Trophoblast cell (in vitro differentiated cells and primary cell): ENCODE measurements at regions not wholly inside any gene's neighbourhood (a gene's known extent, or its start where the extent isn't known, plus 50 kb on each side); places are given as distances from the start of the nearest gene placed in this dataset.

Source experiments
- DNase-seq, 2 donors: peaks; one replicate each; pipeline ENCODE4 v3.0.0-alpha.2; 2016
- H2AFZ ChIP-seq: 2 replicates; pipeline ENCODE4 v1.6.1; 2013; ENCODE audit warnings: low read length, moderate library complexity, mild to moderate bottlenecking; ENCODE audit not compliant: insufficient read depth, poor library complexity
- H2AK5ac ChIP-seq: 2 replicates; pipeline ENCODE4 v1.6.1; 2013; ENCODE audit warnings: mild to moderate bottlenecking, low read length
- H2BK120ac ChIP-seq: 2 replicates; pipeline ENCODE4 v1.6.1; 2013; ENCODE audit warnings: low read length, mild to moderate bottlenecking, moderate library complexity; ENCODE audit not compliant: insufficient read depth, poor library complexity
- H2BK12ac ChIP-seq: 2 replicates; pipeline ENCODE4 v1.6.1; 2013; ENCODE audit warnings: mild to moderate bottlenecking, low read length, moderate library complexity
- H2BK5ac ChIP-seq: 2 replicates; pipeline ENCODE4 v1.6.1; 2013; ENCODE audit warnings: low read length, low read depth, moderate library complexity, mild to moderate bottlenecking; ENCODE audit not compliant: poor library complexity
- H3K14ac ChIP-seq: 2 replicates; pipeline ENCODE4 v1.6.1; 2013; ENCODE audit warnings: mild to moderate bottlenecking, low read length
- H3K18ac ChIP-seq: 2 replicates; pipeline ENCODE4 v1.6.1; 2013; ENCODE audit warnings: mild to moderate bottlenecking, low read length
- H3K23ac ChIP-seq: 2 replicates; pipeline ENCODE4 v1.6.1; 2013; ENCODE audit warnings: low read length
- H3K27ac ChIP-seq: 2 replicates; pipeline ENCODE4 v1.5.1; 2013; ENCODE audit warnings: low read depth, mild to moderate bottlenecking, inconsistent platforms, low read length, moderate library complexity
- H3K27me3 ChIP-seq: 2 replicates; pipeline ENCODE4 v1.6.1; 2013; ENCODE audit warnings: inconsistent platforms, mild to moderate bottlenecking, low read length, moderate library complexity; ENCODE audit not compliant: insufficient read depth
- H3K36me3 ChIP-seq, 2 experiments: 1 replicate in 1 of 2; 2 replicates in 1 of 2; pipeline ENCODE4 v1.6.1; 2013; ENCODE audit warnings: low read length in 2 of 2, mild to moderate bottlenecking in 2 of 2, moderate library complexity in 1 of 2; ENCODE audit not compliant: insufficient read depth in 2 of 2, control insufficient read depth in 1 of 2
- H3K4ac ChIP-seq: 2 replicates; pipeline ENCODE4 v1.6.1; 2013; ENCODE audit warnings: low read depth, mild to moderate bottlenecking, low read length, moderate library complexity
- H3K4me1 ChIP-seq, 2 experiments: 1 replicate in 1 of 2; 2 replicates in 1 of 2; pipeline ENCODE4 v1.6.1; 2013; ENCODE audit warnings: low read length in 2 of 2, mild to moderate bottlenecking in 2 of 2, moderate library complexity in 1 of 2; ENCODE audit not compliant: insufficient read depth in 2 of 2, control insufficient read depth in 1 of 2
- H3K4me2 ChIP-seq: 2 replicates; pipeline ENCODE4 v1.6.1; 2013; ENCODE audit warnings: inconsistent platforms, mild to moderate bottlenecking, low read length, moderate library complexity
- H3K4me3 ChIP-seq: 2 replicates; pipeline ENCODE4 v1.5.1; 2013; ENCODE audit warnings: mild to moderate bottlenecking, low read depth, low read length, inconsistent platforms
- H3K79me1 ChIP-seq: one replicate; pipeline ENCODE4 v1.6.1; 2013; ENCODE audit warnings: low read length
- H3K79me2 ChIP-seq: 2 replicates; pipeline ENCODE4 v1.6.1; 2013; ENCODE audit warnings: low read length, mild to moderate bottlenecking; ENCODE audit not compliant: control insufficient read depth, insufficient read depth, poor library complexity
- H3K9ac ChIP-seq: 2 replicates; pipeline ENCODE4 v1.6.1; 2013; ENCODE audit warnings: mild to moderate bottlenecking, low read length
- H3K9me3 ChIP-seq: 2 replicates; pipeline ENCODE4 v1.6.1; 2013; ENCODE audit warnings: low read depth, mild to moderate bottlenecking, control low read depth, inconsistent platforms, low read length; ENCODE audit not compliant: insufficient read depth
- H4K12ac ChIP-seq: 2 replicates; pipeline ENCODE4 v1.6.1; 2013; ENCODE audit warnings: low read depth, mild to moderate bottlenecking, low read length, moderate library complexity
- H4K8ac ChIP-seq: 2 replicates; pipeline ENCODE4 v1.6.1; 2013; ENCODE audit warnings: low read depth, mild to moderate bottlenecking, low read length, moderate library complexity
- H4K91ac ChIP-seq: one replicate; pipeline ENCODE4 v1.6.1; 2013; ENCODE audit warnings: low read depth, mild to moderate bottlenecking, low read length, moderate library complexity
- WGBS: extraction: QIAGEN DNeasy Blood & Tissue Kit; methylation state at CpG from one replicate; pipeline ENCODE4 v1.1.7; 2013; ENCODE audit warnings: missing lambda C conversion rate; ENCODE audit not compliant: insufficient read length, insufficient coverage; ENCODE audit errors: extremely low coverage; 5-methylcytosine and 5-hydroxymethylcytosine counted together

DNA sequence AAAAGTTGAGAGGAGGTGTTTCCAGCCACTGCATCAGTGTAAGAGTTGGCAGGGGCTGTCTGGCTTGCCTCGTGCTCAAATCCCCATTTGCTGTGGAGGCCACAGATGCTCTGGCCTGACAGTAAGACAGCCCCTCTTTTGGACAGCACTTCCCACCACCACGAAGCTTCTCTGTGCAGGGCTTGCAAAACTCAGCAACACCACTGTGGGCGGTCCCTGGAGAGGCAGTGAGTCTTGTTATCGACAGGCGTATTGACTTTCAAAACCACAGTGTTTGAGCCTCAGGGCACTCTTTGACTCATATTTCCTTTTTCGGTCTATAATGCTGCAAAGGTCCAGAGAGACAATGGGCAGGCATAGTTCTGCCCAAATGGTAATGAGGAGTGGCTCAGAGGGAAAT lies 539.5 kb downstream of the EBF1 start:
- no peak overlapping the region for H2BK5ac ChIP-seq
- H3K27ac ChIP-seq: no peak overlapping the region
- no peak overlapping the region for H3K4me3 ChIP-seq
- no peak overlapping the region for H4K91ac ChIP-seq
- no peak overlapping the region for H2BK120ac ChIP-seq
- H3K4me1 ChIP-seq: peaks cover 3 to 6% of the 10 kb centered on the region in 2 experiments
- no peak overlapping the region for H3K14ac ChIP-seq
- no peak overlapping the region for H3K4ac ChIP-seq
- no peaks in the 10 kb centered on the region for H3K27me3 ChIP-seq
- no peaks in the 10 kb centered on the region for H3K36me3 ChIP-seq
- no peak overlapping the region for H3K9ac ChIP-seq
- H3K18ac ChIP-seq: no peak overlapping the region
- no peak for DNase-seq
- H3K23ac ChIP-seq: no peak overlapping the region
- H3K9me3 ChIP-seq: no peaks in the 10 kb centered on the region
- no peak overlapping the region for H4K8ac ChIP-seq
- H2BK12ac ChIP-seq: no peak overlapping the region
- no peaks in the 10 kb centered on the region for H3K79me2 ChIP-seq
- no peaks in the 10 kb centered on the region for H3K79me1 ChIP-seq
- no peak overlapping the region for H2AFZ ChIP-seq
- no peak overlapping the region for H3K4me2 ChIP-seq
- no CpG with 5 or more reads among the region's 6 CpGs for WGBS
- H4K12ac ChIP-seq: no peak overlapping the region
- no peak overlapping the region for H2AK5ac ChIP-seq

DNA sequence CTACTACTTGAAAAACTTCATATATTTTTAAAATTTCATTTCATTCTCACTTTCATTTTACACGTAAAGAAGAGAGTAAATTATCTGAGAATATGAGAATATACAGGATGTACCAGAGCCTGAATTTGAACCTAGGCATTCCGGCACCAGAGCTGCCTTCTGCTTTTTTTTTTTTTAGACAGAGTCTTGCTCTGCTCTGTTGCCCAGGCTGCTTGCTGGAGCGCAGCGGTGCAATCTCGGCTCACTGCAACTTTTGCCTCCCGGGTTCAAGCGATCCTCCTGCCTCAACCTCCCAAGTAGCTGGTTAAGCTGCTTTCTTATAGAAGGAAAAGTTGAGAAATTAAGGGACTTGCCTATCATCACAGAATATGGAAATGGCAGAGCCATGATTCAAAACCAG lies 540.1 kb downstream of the EBF1 start:
- H2AK5ac ChIP-seq: no peak overlapping the region

GRCh38 chr5:158559066-158559465 lies 540.6 kb downstream of the EBF1 start:
- no peak overlapping the region for H2BK120ac ChIP-seq
- no peaks in the 10 kb centered on the region for H3K79me2 ChIP-seq
- no peak overlapping the region for H4K12ac ChIP-seq
- H3K79me1 ChIP-seq: no peaks in the 10 kb centered on the region
- H3K4ac ChIP-seq: no peak overlapping the region
- H2AFZ ChIP-seq: no peak overlapping the region
- peaks cover 3 to 6% of the 10 kb centered on the region in 2 experiments for H3K4me1 ChIP-seq
- no peak overlapping the region for H3K4me2 ChIP-seq
- H3K14ac ChIP-seq: no peak overlapping the region
- no peak for DNase-seq
- H2BK5ac ChIP-seq: no peak overlapping the region
- H4K91ac ChIP-seq: no peak overlapping the region
- H3K9me3 ChIP-seq: no peaks in the 10 kb centered on the region
- no peak overlapping the region for H3K4me3 ChIP-seq
- no peak overlapping the region for H3K23ac ChIP-seq
- no peaks in the 10 kb centered on the region for H3K36me3 ChIP-seq
- H3K9ac ChIP-seq: no peak overlapping the region
- no peaks in the 10 kb centered on the region for H3K27me3 ChIP-seq
- no peak overlapping the region for H2AK5ac ChIP-seq
- H3K27ac ChIP-seq: no peak overlapping the region
- no CpG with 5 or more reads among the region's 4 CpGs for WGBS
- no peak overlapping the region for H2BK12ac ChIP-seq
- H4K8ac ChIP-seq: no peak overlapping the region
- no peak overlapping the region for H3K18ac ChIP-seq

More for the DNA sequence above, 540.1 kb downstream of the EBF1 start:
- Histone ChIP-seq H3K18ac (no peak overlapping the region), H3K14ac (no peak overlapping the region), H4K91ac (no peak overlapping the region), H3K4me3 (no peak overlapping the region), H3K9me3 (no peaks in the 10 kb centered on the region), H2BK5ac (no peak overlapping the region), H3K4me1 (peaks cover 3 to 6% of the 10 kb centered on the region in 2 experiments), H2AFZ (no peak overlapping the region), H2BK12ac (no peak overlapping the region), H3K23ac (no peak overlapping the region), H2BK120ac (no peak overlapping the region), H3K79me2 (no peaks in the 10 kb centered on the region), H3K9ac (no peak overlapping the region), H3K79me1 (no peaks in the 10 kb centered on the region), H3K27me3 (no peaks in the 10 kb centered on the region), H3K4me2 (no peak overlapping the region), H3K36me3 (no peaks in the 10 kb centered on the region), H3K27ac (no peak overlapping the region), H4K12ac (no peak overlapping the region), H3K4ac (no peak overlapping the region), H4K8ac (no peak overlapping the region)
- WGBS: no CpG with 5 or more reads among the region's 7 CpGs
- DNase-seq: no peak

DNA sequence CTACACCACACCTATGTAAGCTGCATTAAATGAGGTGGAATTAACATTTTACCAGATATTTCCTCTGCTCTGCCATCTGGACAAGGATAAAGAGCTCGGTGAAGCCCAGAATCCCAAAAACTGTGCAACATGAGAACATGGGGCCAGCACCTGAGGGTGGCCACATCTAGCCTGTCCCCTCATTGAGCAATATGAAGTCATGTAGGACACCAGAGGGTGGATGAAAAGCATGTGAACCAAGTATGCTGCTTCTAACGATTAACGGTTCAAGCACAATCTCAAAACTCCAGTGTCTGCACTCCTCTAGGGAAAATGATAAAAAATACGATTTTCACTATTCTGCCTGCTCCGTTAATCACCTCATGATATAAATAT lies 545.8 kb downstream of the EBF1 start:
- no peak overlapping the region for H4K91ac ChIP-seq
- H3K27ac ChIP-seq: no peak overlapping the region
- peaks cover 0 to 3% of the 10 kb centered on the region in 2 experiments for H3K4me1 ChIP-seq
- H3K23ac ChIP-seq: no peak overlapping the region
- no peak overlapping the region for H4K12ac ChIP-seq
- H3K18ac ChIP-seq: no peak overlapping the region
- WGBS: no CpG with 5 or more reads among the region's 5 CpGs
- no peak overlapping the region for H3K4ac ChIP-seq
- no peak overlapping the region for H3K4me2 ChIP-seq
- no peaks in the 10 kb centered on the region for H3K79me2 ChIP-seq
- no peak overlapping the region for H3K4me3 ChIP-seq
- no peaks in the 10 kb centered on the region for H3K79me1 ChIP-seq
- H2AFZ ChIP-seq: no peak overlapping the region
- DNase-seq: no peak
- no peaks in the 10 kb centered on the region for H3K9me3 ChIP-seq
- no peak overlapping the region for H3K9ac ChIP-seq
- no peaks in the 10 kb centered on the region for H3K27me3 ChIP-seq
- no peaks in the 10 kb centered on the region for H3K36me3 ChIP-seq
- no peak overlapping the region for H4K8ac ChIP-seq
- no peak overlapping the region for H2AK5ac ChIP-seq
- H2BK12ac ChIP-seq: no peak overlapping the region
- H3K14ac ChIP-seq: no peak overlapping the region
- H2BK120ac ChIP-seq: no peak overlapping the region
- H2BK5ac ChIP-seq: no peak overlapping the region
